Neural progenitor cell (in vitro differentiated cells): ENCODE measurements at regions not wholly inside any gene's neighbourhood (a gene's known extent, or its start where the extent isn't known, plus 50 kb on each side); places are given as distances from the start of the nearest gene placed in this dataset.

Source experiments
- DNase-seq: peaks from one replicate; pipeline ENCODE4 v3.0.0-alpha.2; 2016; ENCODE audit warnings: low spot score
- H2AFZ ChIP-seq: fragments of 200-600 bp; sonication (generic); replicated peaks from 2 replicates; pipeline ENCODE4 v1.6.1; 2016; ENCODE audit warnings: antibody characterized with exemption
- H3F3A ChIP-seq: fragments of 200-600 bp; sonication (generic); 2 replicates; pipeline ENCODE4 v1.6.1; 2016; ENCODE audit warnings: antibody characterized with exemption, low read depth
- H3K27ac ChIP-seq: fragments of 200-600 bp; sonication (generic); 2 replicates; pipeline ENCODE4 v1.5.1; 2016; ENCODE audit warnings: mild to moderate bottlenecking
- H3K27me3 ChIP-seq: fragments of 200-600 bp; sonication (generic); 2 replicates; pipeline ENCODE4 v1.6.1; 2016; ENCODE audit warnings: mild to moderate bottlenecking, moderate library complexity
- H3K36me3 ChIP-seq: fragments of 200-600 bp; sonication (generic); 2 replicates; pipeline ENCODE4 v1.5.1; 2016
- H3K4me1 ChIP-seq: fragments of 200-600 bp; sonication (generic); 2 replicates; pipeline ENCODE4 v1.6.1; 2016; ENCODE audit warnings: mixed run types
- H3K4me2 ChIP-seq: fragments of 200-600 bp; sonication (generic); 2 replicates; pipeline ENCODE4 v1.6.1; 2016
- H3K4me3 ChIP-seq: fragments of 200-600 bp; sonication (generic); 2 replicates; pipeline ENCODE4 v1.5.1; 2016
- H3K79me2 ChIP-seq: fragments of 200-600 bp; sonication (generic); 2 replicates; pipeline ENCODE4 v1.6.1; 2016; ENCODE audit warnings: low read depth
- H3K9ac ChIP-seq: fragments of 200-600 bp; sonication (generic); 2 replicates; pipeline ENCODE4 v1.6.1; 2016
- H3K9me3 ChIP-seq: fragments of 200-600 bp; sonication (generic); 2 replicates; pipeline ENCODE4 v1.5.1; 2016; ENCODE audit warnings: low read depth
- H4K20me1 ChIP-seq: fragments of 200-600 bp; sonication (generic); 2 replicates; pipeline ENCODE4 v1.6.1; 2016; ENCODE audit warnings: low read depth
- H3K27ac Mint-ChIP-seq: 3 replicates; pipeline ENCODE4 v1.8.0; 2021; ENCODE audit warnings: mixed read lengths
- H3K27me3 Mint-ChIP-seq: 2 replicates; pipeline ENCODE4 v1.8.0; 2022; ENCODE audit warnings: low read depth, mild to moderate bottlenecking, inconsistent platforms, moderate library complexity, mixed read lengths; ENCODE audit not compliant: insufficient read depth
- H3K36me3 Mint-ChIP-seq: 3 replicates; pipeline ENCODE4 v1.8.0; 2021; ENCODE audit warnings: mixed read lengths
- H3K4me1 Mint-ChIP-seq: 3 replicates; pipeline ENCODE4 v1.8.0; 2021; ENCODE audit warnings: mixed read lengths
- H3K4me3 Mint-ChIP-seq: 3 replicates; pipeline ENCODE4 v1.8.0; 2021; ENCODE audit warnings: mild to moderate bottlenecking, moderate library complexity, mixed read lengths
- H3K9me3 Mint-ChIP-seq: 3 replicates; pipeline ENCODE4 v1.8.0; 2020; ENCODE audit warnings: mixed read lengths
- CTCF ChIP-seq: fragments of 200-600 bp; sonication (generic); IDR thresholded peaks from 2 replicates; pipeline ENCODE4 v1.5.1; 2017; ENCODE audit warnings: antibody characterized with exemption, mild to moderate bottlenecking
- EZH2 ChIP-seq: fragments of 200-600 bp; sonication (generic); IDR thresholded peaks from 2 replicates; pipeline ENCODE4 v1.6.1; 2017; ENCODE audit warnings: antibody characterized with exemption, mild to moderate bottlenecking, moderate library complexity
- EZH2phosphoT487 ChIP-seq: fragments of 200-600 bp; sonication (generic); IDR thresholded peaks from 2 replicates; pipeline ENCODE4 v1.6.1; 2017; ENCODE audit warnings: antibody characterized with exemption

GRCh38 chr7:24406789-24407299 lies 122.9 kb downstream of the NPY start:
- Histone ChIP-seq H3K4me3 (no peak overlapping the region), H3K36me3 (no peaks in the 10 kb centered on the region), H3K27ac (no peak overlapping the region)

GRCh38 chr7:24407965-24408364 lies 124.0 kb downstream of the NPY start:
- no peak for DNase-seq
- Histone ChIP-seq H3F3A (peaks cover 5% of the 10 kb centered on the region), H4K20me1 (no peaks in the 10 kb centered on the region), H3K9me3 (no peaks in the 10 kb centered on the region), H3K4me1 (peaks cover 31% of the 10 kb centered on the region), H3K27ac (no peak overlapping the region), H2AFZ (no peak overlapping the region), H3K9ac (no peak overlapping the region), H3K27me3 (no peaks in the 10 kb centered on the region), H3K79me2 (no peaks in the 10 kb centered on the region), H3K36me3 (no peaks in the 10 kb centered on the region), H3K4me2 (no peak overlapping the region), H3K4me3 (no peak overlapping the region)
- TF ChIP-seq EZH2, result no peak
- TF ChIP-seq CTCF, result no peak
- TF ChIP-seq EZH2phosphoT487, result no peak
- Mint-ChIP-seq H3K4me1 (peaks cover 5% of the 10 kb centered on the region), H3K9me3 (no peaks in the 10 kb centered on the region), H3K36me3 (no peaks in the 10 kb centered on the region), H3K27ac (no peak overlapping the region), H3K4me3 (no peak overlapping the region), H3K27me3 (no peaks in the 10 kb centered on the region)

More at GRCh38 chr7:24406789-24407299, 122.9 kb downstream of the NPY start:
- H3K4me2 ChIP-seq, result peak overlapping the region; percentile 45
- peaks cover 5% of the 10 kb centered on the region for H3F3A ChIP-seq
- no peak overlapping the region for H3K9ac ChIP-seq
- no peaks in the 10 kb centered on the region for H4K20me1 ChIP-seq
- H3K27me3 ChIP-seq, result no peaks in the 10 kb centered on the region
- no peaks in the 10 kb centered on the region for H3K9me3 ChIP-seq
- Mint-ChIP-seq H3K4me1 (peaks cover 8% of the 10 kb centered on the region), H3K27ac (no peak overlapping the region), H3K9me3 (no peaks in the 10 kb centered on the region), H3K27me3 (no peaks in the 10 kb centered on the region), H3K4me3 (no peak overlapping the region), H3K36me3 (no peaks in the 10 kb centered on the region)
- peaks cover 33% of the 10 kb centered on the region for H3K4me1 ChIP-seq
- peak; percentile 51 for DNase-seq
- no peaks in the 10 kb centered on the region for H3K79me2 ChIP-seq
- TF ChIP-seq CTCF (no peak), EZH2phosphoT487 (no peak), EZH2 (no peak)
- no peak overlapping the region for H2AFZ ChIP-seq

DNA sequence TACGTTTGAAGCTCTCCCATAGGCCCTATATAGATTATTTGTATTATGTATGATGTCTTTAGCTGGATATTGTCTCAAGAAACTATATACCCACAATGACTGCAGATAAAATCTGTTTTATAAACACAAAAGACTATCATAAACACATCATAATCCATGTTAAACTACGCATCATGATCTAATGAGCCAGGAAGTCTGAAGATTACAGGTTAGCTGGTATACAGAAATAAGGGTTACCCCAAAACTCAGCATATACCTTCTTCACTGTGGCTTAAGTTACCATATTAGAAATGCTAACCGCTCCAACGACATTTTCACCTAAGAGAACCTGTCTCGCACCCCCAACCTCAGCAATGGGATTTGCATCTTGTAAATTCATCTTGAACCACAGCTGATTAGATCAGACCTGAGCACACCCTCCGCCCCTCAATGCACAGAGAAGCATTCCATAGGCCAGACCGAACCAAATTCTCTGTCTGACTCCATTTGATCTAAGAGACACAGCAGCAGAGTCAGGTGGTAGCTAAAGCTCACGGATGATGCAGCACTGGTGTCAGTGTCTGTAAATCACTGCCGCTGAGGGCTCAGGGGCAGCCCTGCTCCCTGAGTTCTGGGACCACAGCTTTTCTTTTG lies 124.9 kb downstream of the NPY start:
- Mint-ChIP-seq H3K9me3 (peaks cover 3% of the 10 kb centered on the region), H3K27ac (no peak overlapping the region), H3K36me3 (no peaks in the 10 kb centered on the region), H3K4me3 (no peak overlapping the region), H3K4me1 (peaks cover 5% of the 10 kb centered on the region), H3K27me3 (no peaks in the 10 kb centered on the region)
- Histone ChIP-seq H3K9ac (no peak overlapping the region), H3K4me1 (peaks cover 31% of the 10 kb centered on the region), H3K4me2 (no peak overlapping the region), H3F3A (peaks cover 5% of the 10 kb centered on the region), H3K9me3 (no peaks in the 10 kb centered on the region), H3K27me3 (no peaks in the 10 kb centered on the region), H3K36me3 (no peaks in the 10 kb centered on the region), H3K27ac (no peak overlapping the region), H4K20me1 (no peaks in the 10 kb centered on the region), H3K4me3 (no peak overlapping the region), H3K79me2 (no peaks in the 10 kb centered on the region), H2AFZ (no peak overlapping the region)
- TF ChIP-seq EZH2 (no peak), CTCF (no peak), EZH2phosphoT487 (no peak)
- DNase-seq, result no peak
